ENCODE measurements at regions not wholly inside any gene's neighbourhood (a gene's known extent, or its start where the extent isn't known, plus 50 kb on each side); places are given as distances from the start of the nearest gene placed in this dataset.

DNA sequence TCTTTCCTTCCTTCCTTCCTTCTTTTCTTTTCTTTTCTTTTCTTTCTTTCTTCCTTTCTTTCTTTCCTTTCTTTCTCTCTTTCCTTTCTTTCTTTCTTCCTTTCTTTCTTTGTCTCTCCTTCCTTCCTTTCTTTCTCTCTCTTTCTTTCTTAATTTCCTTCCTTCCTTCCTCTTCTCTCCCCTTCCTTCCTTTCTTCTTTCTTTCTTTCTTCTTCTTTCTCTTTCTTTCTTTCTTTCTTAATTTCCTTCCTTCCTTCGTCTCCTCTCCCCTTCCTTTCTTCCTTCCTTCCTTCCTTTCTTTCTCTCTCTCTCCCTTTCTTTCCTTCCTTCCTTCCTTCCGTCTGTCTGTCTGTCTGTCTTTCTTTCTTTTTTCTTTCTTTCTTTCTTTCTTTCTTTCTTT lies 1446.5 kb upstream of the GOT2 start:
- TF ChIP-seq POLR2AphosphoS5 (IDR thresholded peaks at IDR 0.05; ENCODE audit: low read depth, low read length) = no peak
- TF ChIP-seq CTCF (IDR thresholded peaks at IDR 0.05) = no peak
- TF ChIP-seq, protein P1, sequence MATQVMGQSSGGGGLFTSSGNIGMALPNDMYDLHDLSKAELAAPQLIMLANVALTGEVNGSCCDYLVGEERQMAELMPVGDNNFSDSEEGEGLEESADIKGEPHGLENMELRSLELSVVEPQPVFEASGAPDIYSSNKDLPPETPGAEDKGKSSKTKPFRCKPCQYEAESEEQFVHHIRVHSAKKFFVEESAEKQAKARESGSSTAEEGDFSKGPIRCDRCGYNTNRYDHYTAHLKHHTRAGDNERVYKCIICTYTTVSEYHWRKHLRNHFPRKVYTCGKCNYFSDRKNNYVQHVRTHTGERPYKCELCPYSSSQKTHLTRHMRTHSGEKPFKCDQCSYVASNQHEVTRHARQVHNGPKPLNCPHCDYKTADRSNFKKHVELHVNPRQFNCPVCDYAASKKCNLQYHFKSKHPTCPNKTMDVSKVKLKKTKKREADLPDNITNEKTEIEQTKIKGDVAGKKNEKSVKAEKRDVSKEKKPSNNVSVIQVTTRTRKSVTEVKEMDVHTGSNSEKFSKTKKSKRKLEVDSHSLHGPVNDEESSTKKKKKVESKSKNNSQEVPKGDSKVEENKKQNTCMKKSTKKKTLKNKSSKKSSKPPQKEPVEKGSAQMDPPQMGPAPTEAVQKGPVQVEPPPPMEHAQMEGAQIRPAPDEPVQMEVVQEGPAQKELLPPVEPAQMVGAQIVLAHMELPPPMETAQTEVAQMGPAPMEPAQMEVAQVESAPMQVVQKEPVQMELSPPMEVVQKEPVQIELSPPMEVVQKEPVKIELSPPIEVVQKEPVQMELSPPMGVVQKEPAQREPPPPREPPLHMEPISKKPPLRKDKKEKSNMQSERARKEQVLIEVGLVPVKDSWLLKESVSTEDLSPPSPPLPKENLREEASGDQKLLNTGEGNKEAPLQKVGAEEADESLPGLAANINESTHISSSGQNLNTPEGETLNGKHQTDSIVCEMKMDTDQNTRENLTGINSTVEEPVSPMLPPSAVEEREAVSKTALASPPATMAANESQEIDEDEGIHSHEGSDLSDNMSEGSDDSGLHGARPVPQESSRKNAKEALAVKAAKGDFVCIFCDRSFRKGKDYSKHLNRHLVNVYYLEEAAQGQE (IDR thresholded peaks at IDR 0.05; ENCODE audit: insufficient read depth in 1 of 2, low read depth in 2 of 2, low read length in 1 of 2) = no peak
- TF ChIP-seq SIN3A (IDR thresholded peaks at IDR 0.05; ENCODE audit: borderline replicate concordance, insufficient read depth, low read depth, low read length) = no peak

All from Panc1 (cell line).